Small intestine (tissue), 7 donors: ENCODE measurements at regions not wholly inside any gene's neighbourhood (a gene's known extent, or its start where the extent isn't known, plus 50 kb on each side); places are given as distances from the start of the nearest gene placed in this dataset.

Experiments used
- DNase-seq, 2 donors: peaks; one replicate each; pipeline versions ENCODE4 v3.0.0 to v3.0.0-alpha.2; 2013
- FAIRE-seq: peaks from 2 replicates; lab custom pipeline; 2012; peaks lifted over from hg19 to GRCh38; lab: Jason Lieb, UNC
- H3K27ac ChIP-seq, 3 donors: one replicate each; pipeline ENCODE4 v1.5.1; 2013; ENCODE audit warnings: low read length in 2 of 3, mild to moderate bottlenecking in 2 of 3, control low read depth in 1 of 3, inconsistent platforms in 1 of 3, low read depth in 1 of 3, moderate library complexity in 1 of 3
- H3K27me3 ChIP-seq, 3 donors: one replicate each; pipeline ENCODE4 v1.6.1; 2013; ENCODE audit warnings: low read length in 3 of 3, inconsistent platforms in 1 of 3; ENCODE audit not compliant: control insufficient read depth in 3 of 3, insufficient read depth in 3 of 3
- H3K36me3 ChIP-seq, 3 donors: one replicate each; pipeline ENCODE4 v1.6.1; 2013; ENCODE audit warnings: low read length in 3 of 3, inconsistent platforms in 1 of 3, low read depth in 1 of 3, mild to moderate bottlenecking in 1 of 3, moderate library complexity in 1 of 3; ENCODE audit not compliant: control insufficient read depth in 3 of 3, insufficient read depth in 2 of 3
- H3K4me1 ChIP-seq, 3 donors: one replicate each; pipeline ENCODE4 v1.6.1; 2013; ENCODE audit warnings: low read length in 2 of 3, inconsistent platforms in 1 of 3, low read depth in 1 of 3, mild to moderate bottlenecking in 1 of 3, moderate library complexity in 1 of 3; ENCODE audit not compliant: control insufficient read depth in 3 of 3, insufficient read depth in 2 of 3
- H3K4me3 ChIP-seq, 3 donors: one replicate each; pipeline ENCODE4 v1.5.1; 2013; ENCODE audit warnings: low read length in 3 of 3, control low read depth in 1 of 3, inconsistent platforms in 1 of 3, low read depth in 1 of 3, mild to moderate bottlenecking in 1 of 3, moderate library complexity in 1 of 3
- H3K9me3 ChIP-seq, 2 donors: one replicate each; pipeline ENCODE4 v1.6.1; 2013; ENCODE audit warnings: low read depth in 1 of 2, low read length in 1 of 2; ENCODE audit not compliant: control insufficient read depth in 2 of 2, insufficient read depth in 1 of 2
- WGBS, 3 donors: extraction: QIAGEN DNeasy Blood & Tissue Kit; methylation state at CpG; one replicate each; pipeline ENCODE4 v1.1.7; 2013; 5-methylcytosine and 5-hydroxymethylcytosine counted together
- donor health status: healthy with polysubstance abuse.
- donor health status: control.
- donor health status: control.
- donor health status: Bipolar disorder and iron deficiency.
- donor health status: healthy.

- Histone ChIP-seq H3K27ac (peak overlapping the region in 1 of 3 donors; percentile 45), H3K4me1 (no peaks in the 10 kb centered on the region), H3K9me3 (no peaks in the 10 kb centered on the region), H3K4me3 (no peak overlapping the region), H3K36me3 (no peaks in the 10 kb centered on the region), H3K27me3 (no peaks in the 10 kb centered on the region)
- 65 to 70% (median 66%) methylated on average over 5 of the region's 5 CpGs for WGBS, 3 donors
- FAIRE-seq (no peak), DNase-seq (no peak)
These were observed 429.3 kb upstream of the RUNX1 start for GRCh38 chr21:35478161-35479064.

- no peak for FAIRE-seq
These were observed 428.5 kb upstream of the RUNX1 start for GRCh38 chr21:35477622-35478021.

GRCh38 chr21:35476621-35477395, 427.7 kb upstream of the RUNX1 start:
- peak overlapping the region in 2 of 3 donors; percentile 9 to 55 for H3K27ac ChIP-seq
- H3K27me3 ChIP-seq: no peaks in the 10 kb centered on the region
- 41 to 70% (median 69%) methylated on average over 9 of the region's 9 CpGs for WGBS, 3 donors
- H3K4me1 ChIP-seq: no peaks in the 10 kb centered on the region
- no peak overlapping the region for H3K4me3 ChIP-seq
- no peaks in the 10 kb centered on the region for H3K36me3 ChIP-seq
- DNase-seq (no peak), FAIRE-seq (no peak)
- no peaks in the 10 kb centered on the region for H3K9me3 ChIP-seq

More at GRCh38 chr21:35477622-35478021, 428.5 kb upstream of the RUNX1 start:
- no peaks in the 10 kb centered on the region for H3K4me1 ChIP-seq
- WGBS, 3 donors: 82% methylated on average over 3 of the region's 3 CpGs
- H3K27ac ChIP-seq: peak overlapping the region in 1 of 3 donors; percentile 68
- DNase-seq: no peak
- no peaks in the 10 kb centered on the region for H3K36me3 ChIP-seq
- no peaks in the 10 kb centered on the region for H3K9me3 ChIP-seq
- no peak overlapping the region for H3K4me3 ChIP-seq
- H3K27me3 ChIP-seq: no peaks in the 10 kb centered on the region

- no peak for FAIRE-seq
- 38 to 79% (median 66%) methylated on average over 4 of the region's 4 CpGs for WGBS, 3 donors
- peak overlapping the region in 1 of 3 donors; percentile 78 for H3K27ac ChIP-seq
These were observed 426.7 kb upstream of the RUNX1 start for GRCh38 chr21:35475762-35476161.

GRCh38 chr21:35475009-35475408, 425.9 kb upstream of the RUNX1 start:
- no peaks in the 10 kb centered on the region for H3K36me3 ChIP-seq
- H3K27ac ChIP-seq: no peak overlapping the region
- H3K4me3 ChIP-seq: no peak overlapping the region
- FAIRE-seq: no peak
- no peaks in the 10 kb centered on the region for H3K9me3 ChIP-seq
- peaks cover 0 to 3% (median 0%) of the 10 kb centered on the region in 3 donors for H3K4me1 ChIP-seq
- DNase-seq: no peak
- H3K27me3 ChIP-seq: no peaks in the 10 kb centered on the region

More at GRCh38 chr21:35475762-35476161, 426.7 kb upstream of the RUNX1 start:
- Histone ChIP-seq H3K9me3 (no peaks in the 10 kb centered on the region), H3K4me3 (no peak overlapping the region), H3K27me3 (no peaks in the 10 kb centered on the region), H3K36me3 (no peaks in the 10 kb centered on the region), H3K4me1 (peaks cover 0 to 3% (median 0%) of the 10 kb centered on the region in 3 donors)
- no peak for DNase-seq

- Histone ChIP-seq H3K4me3 (no peak overlapping the region), H3K27me3 (peaks cover 0 to 2% (median 0%) of the 10 kb centered on the region in 3 donors), H3K4me1 (peaks cover 0 to 3% (median 0%) of the 10 kb centered on the region in 3 donors), H3K36me3 (no peaks in the 10 kb centered on the region), H3K9me3 (no peaks in the 10 kb centered on the region), H3K27ac (no peak overlapping the region)
- no peak for FAIRE-seq
- no peak for DNase-seq
- 77 to 100% (median 93%) methylated on average over 1 of the region's 1 CpG for WGBS, 3 donors
These were observed 424.4 kb upstream of the RUNX1 start for GRCh38 chr21:35473496-35473895.

GRCh38 chr21:35470522-35470921, 421.4 kb upstream of the RUNX1 start:
- Histone ChIP-seq H3K27me3 (peaks cover 0 to 2% (median 0%) of the 10 kb centered on the region in 3 donors), H3K9me3 (peaks cover 0 to 11% of the 10 kb centered on the region in 2 donors), H3K4me3 (no peak overlapping the region), H3K4me1 (peaks cover 0 to 3% (median 0%) of the 10 kb centered on the region in 3 donors), H3K27ac (no peak overlapping the region), H3K36me3 (no peaks in the 10 kb centered on the region)
- FAIRE-seq: no peak
- 78 to 88% (median 84%) methylated on average over 5 of the region's 5 CpGs for WGBS, 3 donors
- DNase-seq: no peak

GRCh38 chr21:35469498-35469897, 420.4 kb upstream of the RUNX1 start:
- no peak overlapping the region for H3K4me3 ChIP-seq
- peaks cover 0 to 2% (median 0%) of the 10 kb centered on the region in 3 donors for H3K27me3 ChIP-seq
- no peak overlapping the region for H3K27ac ChIP-seq
- peaks cover 0 to 3% (median 0%) of the 10 kb centered on the region in 3 donors for H3K4me1 ChIP-seq
- WGBS, 3 donors: 88 to 94% (median 88%) methylated on average over 1 of the region's 1 CpG
- H3K36me3 ChIP-seq: no peaks in the 10 kb centered on the region
- DNase-seq (no peak), FAIRE-seq (no peak)
- peaks cover 0 to 11% of the 10 kb centered on the region in 2 donors for H3K9me3 ChIP-seq
